Panc1 (cell line): ENCODE measurements at regions not wholly inside any gene's neighbourhood (a gene's known extent, or its start where the extent isn't known, plus 50 kb on each side); places are given as distances from the start of the nearest gene placed in this dataset.

Source experiments
- POLR2AphosphoS5 ChIP-seq: IDR thresholded peaks from 2 replicates; pipeline ENCODE4 v1.6.1; 2012; ENCODE audit warnings: mild to moderate bottlenecking, low read depth, low read length, moderate library complexity
- REST ChIP-seq, 2 experiments: IDR thresholded peaks; 2 replicates each; pipeline ENCODE4 v1.6.1; 2011 to 2012; ENCODE audit warnings: low read depth in 2 of 2, control low read depth in 1 of 2, low read length in 1 of 2, mild to moderate bottlenecking in 1 of 2, moderate library complexity in 1 of 2; ENCODE audit not compliant: insufficient read depth in 1 of 2
- SIN3A ChIP-seq: IDR thresholded peaks from 2 replicates; pipeline ENCODE4 v1.6.1; 2012; ENCODE audit warnings: low read depth, mild to moderate bottlenecking, low read length, moderate library complexity, borderline replicate concordance; ENCODE audit not compliant: insufficient read depth
- TF ChIP-seq, protein P1 (sequence below): fragments of 450-650 bp; IDR thresholded peaks from 2 replicates; pipeline ENCODE4 v1.5.1; 2017; ENCODE audit warnings: mild to moderate bottlenecking

- TF ChIP-seq SIN3A = no peak
- TF ChIP-seq, protein P1, sequence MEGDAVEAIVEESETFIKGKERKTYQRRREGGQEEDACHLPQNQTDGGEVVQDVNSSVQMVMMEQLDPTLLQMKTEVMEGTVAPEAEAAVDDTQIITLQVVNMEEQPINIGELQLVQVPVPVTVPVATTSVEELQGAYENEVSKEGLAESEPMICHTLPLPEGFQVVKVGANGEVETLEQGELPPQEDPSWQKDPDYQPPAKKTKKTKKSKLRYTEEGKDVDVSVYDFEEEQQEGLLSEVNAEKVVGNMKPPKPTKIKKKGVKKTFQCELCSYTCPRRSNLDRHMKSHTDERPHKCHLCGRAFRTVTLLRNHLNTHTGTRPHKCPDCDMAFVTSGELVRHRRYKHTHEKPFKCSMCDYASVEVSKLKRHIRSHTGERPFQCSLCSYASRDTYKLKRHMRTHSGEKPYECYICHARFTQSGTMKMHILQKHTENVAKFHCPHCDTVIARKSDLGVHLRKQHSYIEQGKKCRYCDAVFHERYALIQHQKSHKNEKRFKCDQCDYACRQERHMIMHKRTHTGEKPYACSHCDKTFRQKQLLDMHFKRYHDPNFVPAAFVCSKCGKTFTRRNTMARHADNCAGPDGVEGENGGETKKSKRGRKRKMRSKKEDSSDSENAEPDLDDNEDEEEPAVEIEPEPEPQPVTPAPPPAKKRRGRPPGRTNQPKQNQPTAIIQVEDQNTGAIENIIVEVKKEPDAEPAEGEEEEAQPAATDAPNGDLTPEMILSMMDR = peak; percentile 23
- no peak for TF ChIP-seq POLR2AphosphoS5
- no peak for TF ChIP-seq REST (IDR thresholded peaks at IDR 0.05; ENCODE audit: insufficient read depth in 1 of 2, low read depth in 2 of 2, low read length in 1 of 2)
Measured at GRCh38 chr1:222124602-222125001, 382.7 kb upstream of the DUSP10 start.
